Erythroblast (primary cell): ENCODE measurements at regions not wholly inside any gene's neighbourhood (a gene's known extent, or its start where the extent isn't known, plus 50 kb on each side); places are given as distances from the start of the nearest gene placed in this dataset.
A peak's percentile ranks its signal among the peaks of the same experiment; 100 is the strongest.
"Not testable (repeated sequence)": the region's sequence is repeated elsewhere in the genome, so short reads cannot be mapped to it uniquely, and the experiment has no call there.

ENCODE experiments used
- DNase-seq, 2 experiments: peaks; one replicate each; lab custom pipeline; 2025; lab: John Stamatoyannopoulos, UW
- GATA1 ChIP-seq: IDR thresholded peaks from 2 replicates; pipeline ENCODE4 v1.6.1; 2011; ENCODE audit warnings: low read depth, mild to moderate bottlenecking, control low read depth, low read length, moderate library complexity
- POLR2A ChIP-seq: IDR thresholded peaks from 2 replicates; pipeline ENCODE4 v1.6.1; 2011; ENCODE audit warnings: mild to moderate bottlenecking, low read length

- no peak for DNase-seq
- no peak for TF ChIP-seq POLR2A
- TF ChIP-seq GATA1: no peak
Observed at GRCh38 chr5:68070591-68071281, 144.8 kb upstream of the PIK3R1 start.

- TF ChIP-seq POLR2A (no peak), GATA1 (no peak)
- DNase-seq: no peak
Observed at GRCh38 chr5:68067976-68068603, 147.5 kb upstream of the PIK3R1 start.

- TF ChIP-seq GATA1 (no peak), POLR2A (no peak)
Observed at GRCh38 chr5:68067291-68067690, 148.3 kb upstream of the PIK3R1 start.

DNA sequence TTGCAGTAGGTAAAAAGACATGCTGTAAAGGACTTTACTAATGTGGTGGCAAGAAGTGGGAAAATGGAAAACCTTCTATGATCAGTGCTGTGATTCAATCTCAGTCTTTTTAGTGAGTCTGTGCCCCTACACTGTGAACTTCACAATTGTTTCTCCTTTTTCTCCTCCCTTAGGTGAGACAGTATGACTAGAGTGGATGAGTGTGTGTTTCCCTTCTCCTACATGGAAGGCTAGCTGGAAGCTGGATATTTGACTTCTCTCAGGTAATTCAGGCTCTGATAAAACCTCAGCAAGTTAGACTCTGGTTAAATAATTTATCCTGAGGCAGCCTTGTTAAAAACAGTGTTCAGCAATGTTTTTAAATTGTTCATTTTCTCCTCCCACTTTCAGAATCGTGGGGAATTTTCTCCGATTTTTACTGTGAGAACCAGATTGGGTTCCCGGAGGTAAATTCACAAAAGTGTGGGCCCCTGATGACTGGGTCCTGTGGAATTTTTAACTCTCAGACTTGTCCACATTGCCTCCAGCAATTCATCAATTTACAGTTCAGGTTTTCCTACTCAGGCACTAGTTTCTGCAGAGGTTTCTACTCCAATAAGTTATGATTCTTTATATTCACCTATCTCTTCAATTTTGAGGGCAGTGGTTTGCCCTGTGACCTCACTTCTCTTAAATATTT lies 149.1 kb upstream of the PIK3R1 start:
- DNase-seq: no peak
- TF ChIP-seq POLR2A (no peak), GATA1 (no peak)

More at GRCh38 chr5:68067291-68067690, 148.3 kb upstream of the PIK3R1 start:
- no peak for DNase-seq

GRCh38 chr5:68065321-68065720 lies 150.2 kb upstream of the PIK3R1 start:
- DNase-seq: not testable (repeated sequence)

GRCh38 chr5:68060382-68060781 lies 155.2 kb upstream of the PIK3R1 start:
- TF ChIP-seq GATA1 (no peak), POLR2A (no peak)
- DNase-seq: no peak

DNA sequence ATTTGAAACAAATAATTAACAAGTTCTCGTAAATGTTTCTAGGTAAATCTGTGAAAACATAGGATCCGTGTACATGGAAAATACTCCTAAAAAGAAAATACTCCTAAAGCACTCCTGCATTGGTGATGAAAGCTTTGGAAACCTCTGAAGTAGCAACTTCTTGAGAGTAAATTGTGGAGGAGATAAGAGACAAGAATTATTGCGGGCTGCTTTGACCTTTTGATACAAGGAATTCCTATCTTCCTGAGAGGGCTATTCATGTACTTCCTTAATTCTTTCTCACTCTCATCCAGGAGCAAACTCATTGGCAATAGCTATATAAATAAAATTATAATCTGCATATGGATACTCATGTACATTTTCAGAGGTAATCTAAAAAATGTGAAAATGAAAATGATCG lies 158.4 kb upstream of the PIK3R1 start:
- TF ChIP-seq POLR2A: no peak
- no peak for TF ChIP-seq GATA1
- no peak for DNase-seq

DNA sequence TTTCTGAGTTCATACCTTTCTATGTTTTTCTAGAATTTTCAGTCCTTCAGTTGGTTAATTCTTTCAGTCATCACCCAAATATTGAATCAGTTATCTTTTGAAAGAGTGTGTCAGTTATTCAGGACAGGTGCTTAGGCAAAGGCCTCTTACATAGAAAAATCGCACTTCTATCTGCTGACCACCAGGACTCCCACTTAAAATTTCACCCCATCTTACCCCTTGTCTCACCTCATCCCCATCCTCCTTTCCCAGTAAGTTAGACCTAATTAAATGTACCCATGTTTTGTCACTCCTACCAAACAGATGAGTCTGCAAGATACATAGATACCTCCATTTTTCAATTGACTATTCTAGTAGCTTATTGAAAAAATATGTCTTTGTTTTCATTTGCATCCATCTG lies 159.9 kb upstream of the PIK3R1 start:
- no peak for DNase-seq
- no peak for TF ChIP-seq GATA1
- TF ChIP-seq POLR2A: no peak

GRCh38 chr5:68054638-68055037 lies 160.9 kb upstream of the PIK3R1 start:
- no peak for TF ChIP-seq POLR2A
- TF ChIP-seq GATA1: no peak
- no peak for DNase-seq

GRCh38 chr5:68053202-68053601 lies 162.4 kb upstream of the PIK3R1 start:
- TF ChIP-seq GATA1 (no peak), POLR2A (no peak)
- DNase-seq: no peak

DNA sequence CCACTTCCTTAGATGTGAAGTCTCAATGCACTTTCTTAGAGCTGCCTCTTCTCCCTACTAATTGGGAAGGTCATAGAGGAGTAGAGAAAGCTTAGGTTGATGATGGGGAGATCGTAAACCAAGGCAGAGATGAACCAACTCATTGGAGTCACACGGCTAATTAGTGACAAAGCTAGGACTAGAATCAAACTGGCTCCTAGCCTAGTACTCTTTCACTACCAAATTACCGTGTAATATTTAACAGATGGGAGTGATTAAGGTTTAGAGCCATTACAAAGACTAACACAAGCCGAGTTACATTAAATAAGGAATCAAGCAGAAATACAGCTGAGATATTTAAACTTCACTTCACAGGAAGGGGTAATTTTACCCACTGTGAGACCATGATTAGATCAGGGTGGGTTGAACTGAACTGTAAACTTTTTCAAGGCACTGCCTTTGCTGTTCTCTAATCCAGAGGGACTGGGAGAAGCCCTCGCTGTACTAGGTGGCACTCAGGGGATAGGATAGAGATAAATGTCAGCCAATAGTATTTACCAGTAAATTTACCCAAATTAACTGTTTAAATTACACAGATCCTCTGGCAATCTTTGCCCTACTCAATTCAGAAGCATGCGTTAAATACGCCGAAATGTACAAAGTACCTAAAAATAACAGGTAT lies 166.4 kb upstream of the PIK3R1 start:
- DNase-seq: no peak
- TF ChIP-seq GATA1 (no peak), POLR2A (no peak)

- TF ChIP-seq POLR2A (no peak), GATA1 (no peak)
- no peak for DNase-seq
Observed at GRCh38 chr5:68048516-68048915, 167.0 kb upstream of the PIK3R1 start.

DNA sequence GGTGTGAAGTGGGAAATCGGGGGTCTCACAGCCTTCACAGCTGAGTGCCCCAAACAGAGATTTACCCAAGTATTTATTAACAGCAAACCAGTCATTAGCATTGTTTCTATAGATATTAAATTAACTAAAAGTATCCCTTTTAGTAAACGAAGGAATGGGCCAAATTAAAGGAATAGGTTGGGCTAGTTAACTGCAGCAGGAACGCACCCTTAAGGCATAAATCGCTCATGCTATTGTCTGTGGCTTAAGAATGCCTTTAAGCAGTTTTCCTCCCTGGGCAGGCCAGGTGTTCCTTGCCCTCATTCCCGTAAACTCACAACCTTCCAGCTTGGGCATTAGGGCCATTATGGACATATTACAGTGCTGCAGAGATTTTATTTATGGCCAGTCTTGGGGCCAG lies 167.5 kb upstream of the PIK3R1 start:
- peak in 1 of 2 experiments; percentile 18 for DNase-seq

- DNase-seq: no peak
- TF ChIP-seq GATA1: no peak
- no peak for TF ChIP-seq POLR2A
Observed at GRCh38 chr5:68047035-68047434, 168.5 kb upstream of the PIK3R1 start.

GRCh38 chr5:68046445-68046844 lies 169.1 kb upstream of the PIK3R1 start:
- TF ChIP-seq GATA1 (no peak), POLR2A (no peak)
- no peak for DNase-seq
